ENCODE measurements at regions not wholly inside any gene's neighbourhood (a gene's known extent, or its start where the extent isn't known, plus 50 kb on each side); places are given as distances from the start of the nearest gene placed in this dataset.

- H2BK120ac ChIP-seq (ENCODE audit: low read depth, low read length), result no peak overlapping the region
- no peak overlapping the region for H4K5ac ChIP-seq (ENCODE audit: low read depth, low read length)
- H2BK5ac ChIP-seq (ENCODE audit: low read depth, low read length, poor library complexity, severe bottlenecking), result no peak overlapping the region
- dilution Hi-C loops (cut with HindIII; ENCODE audit: low sequenced_read_pairs, unreplicated experiment), result no loop called here
- H3K27ac ChIP-seq (ENCODE audit: insufficient read depth, low read length), result no peak overlapping the region
- peaks cover 6% of the 10 kb centered on the region; the same call in 1 of the 2 replicates for H3K9me3 ChIP-seq (ENCODE audit: control insufficient read depth, insufficient read depth, low read length)
- no peaks in the 10 kb centered on the region for H3K4me1 ChIP-seq (ENCODE audit: control insufficient read depth, insufficient read depth, low read length)
- in situ Hi-C loops (cut with MboI; ENCODE audit: low sequenced_read_pairs), result no loop called here
- no peaks in the 10 kb centered on the region for H3K9me1 ChIP-seq (ENCODE audit: insufficient read depth, low read length)
- intact Hi-C loops (cut with micrococcal nuclease), result no loop called here
- ATAC-seq (ENCODE audit: low read depth) (no peak), DNase-seq (no peak)
- H4K20me1 ChIP-seq (ENCODE audit: insufficient read depth, low read length), result no peaks in the 10 kb centered on the region
- no peak overlapping the region for H2AFZ ChIP-seq (replicated peaks; ENCODE audit: low read length, poor library complexity)
- H3K36me3 ChIP-seq (ENCODE audit: control insufficient read depth, insufficient read depth, low read length), result no peaks in the 10 kb centered on the region
- H2BK20ac ChIP-seq (ENCODE audit: low read depth, low read length), result no peak overlapping the region
- BruUV-seq (replicated peaks), result no TSS peak
- no peak overlapping the region for H3K4me2 ChIP-seq (ENCODE audit: low read depth, low read length)
- ChIA-PET POLR2A (ENCODE audit: unreplicated experiment) (no interaction called here), CTCF (no interaction called here)
- H3K56ac ChIP-seq (ENCODE audit: extremely low read depth, insufficient read depth, low read length), result no peak overlapping the region
- H3K27me3 ChIP-seq (ENCODE audit: control insufficient read depth, insufficient read depth, low read length), result no peaks in the 10 kb centered on the region
- H4K91ac ChIP-seq (ENCODE audit: insufficient read depth, low read depth, low read length), result no peak overlapping the region
- H4K8ac ChIP-seq (ENCODE audit: low read depth in 2 of 2, low read length in 2 of 2), result no peak overlapping the region
- no peak overlapping the region for H2BK15ac ChIP-seq (ENCODE audit: low read depth, low read length)
- no peak overlapping the region for H3K18ac ChIP-seq (ENCODE audit: low read depth, low read length)
- TF ChIP-seq NFE2L2 (IDR thresholded peaks at IDR 0.05; ENCODE audit: low read depth, low read length) (no peak), BHLHE40 (IDR thresholded peaks at IDR 0.05; ENCODE audit: low read depth, low read length) (no peak), CTCF (conservative IDR thresholded peaks at IDR 0.05; ENCODE audit: low read depth, low read length) (no peak), SMC3 (IDR thresholded peaks at IDR 0.05; ENCODE audit: low read depth, low read length) (no peak), CHD1 (IDR thresholded peaks at IDR 0.05; ENCODE audit: low read depth, low read length) (no peak), FOS (IDR thresholded peaks at IDR 0.05; ENCODE audit: low read depth, low read length) (no peak), ELK1 (IDR thresholded peaks at IDR 0.05; ENCODE audit: borderline replicate concordance, low read depth, low read length) (no peak), RAD21 (IDR thresholded peaks at IDR 0.05; ENCODE audit: low read length) (no peak)
- WGBS, 2 experiments (ENCODE audit: extremely low coverage in 2 of 2, insufficient read length in 1 of 2), result no CpG with 5 or more reads among the region's 2 CpGs
- H3K79me1 ChIP-seq (ENCODE audit: low read depth in 1 of 2, low read length in 2 of 2), result no peaks in the 10 kb centered on the region
- H3K9ac ChIP-seq (ENCODE audit: low read depth, low read length), result no peak overlapping the region
- no peak overlapping the region for H3K23ac ChIP-seq (ENCODE audit: low read depth, low read length)
- H3K4me3 ChIP-seq (ENCODE audit: insufficient read depth, low read depth, low read length), result no peak overlapping the region
- no peak overlapping the region for H2AK9ac ChIP-seq (replicated peaks; ENCODE audit: low read depth, low read length, poor library complexity)
- H3K4ac ChIP-seq (ENCODE audit: low read depth, low read length), result no peak overlapping the region
- no peak overlapping the region for H3K14ac ChIP-seq (replicated peaks; ENCODE audit: low read depth, low read length)
- H2AK5ac ChIP-seq (ENCODE audit: low read depth, low read length), result no peak overlapping the region
Measured at GRCh38 chr17:34015253-34015652, 239.8 kb upstream of the CCL2 start.

Measured in IMR-90 (cell line).